K562 (cell line): ENCODE measurements at regions not wholly inside any gene's neighbourhood (a gene's known extent, or its start where the extent isn't known, plus 50 kb on each side); places are given as distances from the start of the nearest gene placed in this dataset.

Source experiments
- ATAC-seq: fragments of 200-7000 bp; cut with Tn5 transposase; 3 replicates; pipeline ENCODE4 v1.9.1; 2020; ENCODE audit warnings: moderate library complexity
- BruUV-seq: library from RNA; stranded (reverse); fragments of 400-500 nt; replicated peaks from 2 replicates; lab custom pipeline; 2021; lab: Mats Ljungman, UMichigan
- CTCF ChIA-PET: fragments of 300-600 bp; formaldehyde crosslinking; extraction: SDS; loops from one replicate; lab custom pipeline; 2021; ENCODE audit warnings: low intra/inter-chr PET ratio; lab: Yijun Ruan, JAX
- POLR2A ChIA-PET: fragments of 300-600, 350-650 bp; sonication (Branson Sonifier 250); formaldehyde crosslinking; extraction: SDS; loops from one replicate; lab custom pipeline; 2021; ENCODE audit warnings: antibody characterized with exemption, inconsistent platforms; lab: Yijun Ruan, JAX
- DNase-seq, 4 experiments: peaks; one replicate each; pipeline versions ENCODE4 v3.0.0 to v3.0.0-alpha.2; 2011 to 2018; ENCODE audit warnings: low spot score in 3 of 4, mixed read lengths in 3 of 4; ENCODE audit errors: extremely low read depth in 1 of 4
- FAIRE-seq: peaks from 2 replicates; lab custom pipeline; 2011; peaks lifted over from hg19 to GRCh38; lab: Jason Lieb, UNC
- H2AFZ ChIP-seq: 2 replicates; pipeline ENCODE4 v1.6.0; 2011; ENCODE audit warnings: low read depth, low read length, control low read depth, inconsistent platforms
- H3K27ac ChIP-seq: fragments of 200-600 bp; 3 replicates; pipeline ENCODE4 v1.8.0; 2011; ENCODE audit warnings: low read depth, mild to moderate bottlenecking, control low read depth, inconsistent platforms, low read length, moderate library complexity, mixed read lengths; ENCODE audit errors: extremely low read depth
- H3K27me3 ChIP-seq, 2 experiments: fragments of 300-600 bp in 1 of 2; 2 replicates in 1 of 2; 3 replicates in 1 of 2; pipeline versions ENCODE4 v1.6.0 to v1.8.0; 2011; ENCODE audit warnings: inconsistent platforms in 2 of 2, low read length in 2 of 2, mild to moderate bottlenecking in 1 of 2, mixed read lengths in 1 of 2, moderate library complexity in 1 of 2; ENCODE audit not compliant: control insufficient read depth in 2 of 2, insufficient read depth in 2 of 2
- H3K36me3 ChIP-seq: fragments of 300-600 bp; 3 replicates; pipeline ENCODE4 v1.8.0; 2011; ENCODE audit warnings: mild to moderate bottlenecking, low read length, inconsistent platforms; ENCODE audit not compliant: control insufficient read depth, insufficient read depth
- H3K4me1 ChIP-seq, 2 experiments: fragments of 200-600 bp in 1 of 2; replicated peaks in 1 of 2; 2 replicates in 1 of 2; 3 replicates in 1 of 2; pipeline versions ENCODE4 v1.5.1 to v1.8.0; 2011; ENCODE audit warnings: inconsistent platforms in 2 of 2, low read length in 2 of 2, mild to moderate bottlenecking in 1 of 2, mixed read lengths in 1 of 2, moderate library complexity in 1 of 2; ENCODE audit not compliant: control insufficient read depth in 2 of 2, insufficient read depth in 2 of 2
- H3K4me2 ChIP-seq: 2 replicates; pipeline ENCODE4 v1.6.1; 2011; ENCODE audit warnings: low read length, control low read depth, inconsistent platforms, mixed read lengths; ENCODE audit not compliant: insufficient read depth
- H3K4me3 ChIP-seq: fragments of 200-600 bp; sonication (generic), shearing (Covaris generic); 2 replicates; pipeline ENCODE4 v1.5.1; 2016; ENCODE audit warnings: control low read depth, inconsistent platforms
- H3K79me2 ChIP-seq: fragments of 200-600 bp; 3 replicates; pipeline ENCODE4 v1.8.0; 2011; ENCODE audit warnings: low read length, inconsistent platforms; ENCODE audit not compliant: control insufficient read depth, insufficient read depth
- H3K9ac ChIP-seq, 2 experiments: 2 replicates each; pipeline versions ENCODE4 v1.6.0 to v1.6.1; 2011; ENCODE audit warnings: low read depth in 2 of 2, low read length in 2 of 2, control low read depth in 1 of 2, inconsistent platforms in 1 of 2, mild to moderate bottlenecking in 1 of 2, mixed read lengths in 1 of 2; ENCODE audit not compliant: insufficient read depth in 1 of 2
- H3K9me1 ChIP-seq: one replicate; pipeline ENCODE4 v1.6.0; 2011; ENCODE audit warnings: inconsistent platforms, mild to moderate bottlenecking, low read length, moderate library complexity; ENCODE audit not compliant: control insufficient read depth, insufficient read depth
- H3K9me3 ChIP-seq: replicated peaks from 2 replicates; pipeline ENCODE4 v1.5.1; 2011; ENCODE audit warnings: low read depth, low read length, inconsistent platforms; ENCODE audit not compliant: control insufficient read depth, insufficient read depth
- H4K20me1 ChIP-seq: replicated peaks from 2 replicates; pipeline ENCODE4 v1.6.1; 2011; ENCODE audit warnings: low read length, inconsistent platforms, mixed read lengths; ENCODE audit not compliant: control insufficient read depth, insufficient read depth
- BHLHE40 ChIP-seq: IDR thresholded peaks from 2 replicates; pipeline ENCODE4 v1.6.1; 2011; ENCODE audit warnings: low read length, improper control_type of control experiment
- DNMT1 ChIP-seq: fragments of 450-650 bp; IDR thresholded peaks from 2 replicates; pipeline ENCODE4 v1.6.1; 2016; ENCODE audit warnings: antibody characterized with exemption, mild to moderate bottlenecking
- HMGN3 ChIP-seq: IDR thresholded peaks from 2 replicates; pipeline ENCODE4 v1.6.1; 2011; ENCODE audit warnings: borderline replicate concordance, low read depth, mild to moderate bottlenecking, mixed read lengths, low read length; ENCODE audit not compliant: insufficient read length; ENCODE audit errors: extremely low read depth
- MXI1 ChIP-seq: IDR thresholded peaks from 2 replicates; pipeline ENCODE4 v1.6.1; 2011; ENCODE audit warnings: low read depth, mild to moderate bottlenecking, improper control_type of control experiment, low read length
- NR2C2 ChIP-seq, 2 experiments: fragments of 200-800 bp in 1 of 2; sonication (Bioruptor generic) in 1 of 2; sonication (generic) in 1 of 2; formaldehyde crosslinking in 1 of 2; IDR thresholded peaks; 2 replicates each; pipeline versions ENCODE4 v1.6.1 to v1.8.0; 2016 to 2022; ENCODE audit warnings: mild to moderate bottlenecking in 1 of 2, missing compliant biosample characterization in 1 of 2, missing genetic modification characterization in 1 of 2, missing genetic modification reagents in 1 of 2
- PHTF2 ChIP-seq: fragments of 250-450 bp; sonication (Bioruptor Pico); IDR thresholded peaks from 2 replicates; pipeline ENCODE4 v1.5.0; 2021; ENCODE audit warnings: mild to moderate bottlenecking
- RHOXF2B ChIP-seq: fragments of 250-450 bp; sonication (Bioruptor Pico); conservative IDR thresholded peaks from 2 replicates; pipeline ENCODE4 v1.5.1; 2021
- TBL1XR1 ChIP-seq, 2 experiments: IDR thresholded peaks; 2 replicates each; pipeline ENCODE4 v1.6.1; 2012; ENCODE audit warnings: improper control_type of control experiment in 2 of 2, low read length in 2 of 2, mild to moderate bottlenecking in 1 of 2
- in situ Hi-C: fragments of 300-500 bp; cut with MboI; formaldehyde crosslinking; loops from 4 replicates; pipeline ENCODE4 v1.15.0; 2018; ENCODE audit warnings: inconsistent platforms, mixed read lengths
- intact Hi-C: fragments of 100-400 bp; cut with micrococcal nuclease; formaldehyde crosslinking; loops from 2 replicates; pipeline ENCODE4 v1.14.2; 2022
- TF ChIP-seq, protein P1 (sequence below): fragments of 250-450 bp; sonication (Bioruptor Pico); IDR thresholded peaks from 2 replicates; pipeline ENCODE4 v1.4.0; 2020; ENCODE audit warnings: mild to moderate bottlenecking
- TF ChIP-seq, protein P2 (sequence below): sonication (generic); formaldehyde crosslinking; IDR thresholded peaks from 2 replicates; pipeline ENCODE4 v1.8.1; 2023; ENCODE audit warnings: mild to moderate bottlenecking, missing genetic modification reagents
- TF ChIP-seq, protein P3 (sequence below): fragments of 150-350 bp; conservative IDR thresholded peaks from 2 replicates; pipeline ENCODE4 v1.6.1; 2014; ENCODE audit warnings: low read length
- TF ChIP-seq, protein P4 (sequence below), 2 experiments: IDR thresholded peaks; 2 replicates each; pipeline ENCODE4 v1.6.1; 2011; ENCODE audit warnings: borderline replicate concordance in 1 of 2, control low read depth in 1 of 2, low read depth in 1 of 2, low read length in 1 of 2, mild to moderate bottlenecking in 1 of 2, mixed read lengths in 1 of 2, moderate library complexity in 1 of 2; ENCODE audit not compliant: insufficient read depth in 1 of 2, insufficient read length in 1 of 2, poor library complexity in 1 of 2, severe bottlenecking in 1 of 2; ENCODE audit errors: extremely low read depth in 1 of 2

DNA sequence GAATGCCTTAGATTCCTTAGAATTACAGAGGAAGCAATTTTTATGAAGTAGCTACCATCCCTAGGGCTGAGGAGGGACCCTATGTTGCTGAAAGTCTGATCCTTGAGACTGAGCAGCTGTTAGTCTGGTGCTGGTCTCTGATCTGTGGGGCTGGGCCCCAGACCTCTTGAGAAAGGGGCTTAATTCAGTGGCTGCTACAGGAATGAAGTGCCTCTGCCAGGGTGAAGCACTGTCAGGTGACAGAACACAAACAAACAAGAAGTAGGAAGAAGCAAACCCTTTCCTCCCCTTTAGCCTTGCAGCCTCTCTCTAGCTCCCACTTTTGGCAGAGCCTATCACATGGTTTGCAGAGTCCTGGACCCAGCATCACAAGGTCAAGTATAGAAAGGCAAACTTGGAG is 64.0 kb upstream of the STC2 start:
- H3K79me2 ChIP-seq, result no peaks in the 10 kb centered on the region
- H3K27me3 ChIP-seq, result peaks cover 6 to 15% of the 10 kb centered on the region in 2 experiments
- in situ Hi-C loops, result no loop called here
- CTCF ChIA-PET, result no interaction called here
- no peaks in the 10 kb centered on the region for H3K9me3 ChIP-seq
- H3K27ac ChIP-seq, result no peak overlapping the region
- no peak for DNase-seq
- H3K9ac ChIP-seq, result no peak overlapping the region
- no peaks in the 10 kb centered on the region for H3K4me1 ChIP-seq
- intact Hi-C loops, result no loop called here
- POLR2A ChIA-PET, result no interaction called here
- no peaks in the 10 kb centered on the region for H3K9me1 ChIP-seq
- H2AFZ ChIP-seq, result no peak overlapping the region
- no peak overlapping the region for H3K4me2 ChIP-seq
- TF ChIP-seq PHTF2 (no peak), TBL1XR1 (IDR thresholded peaks at IDR 0.05; ENCODE audit: low read length in 2 of 2) (no peak), NR2C2 (CRISPR knock-in tag; IDR thresholded peaks at IDR 0.05) (no peak), NR2C2 (tag; IDR thresholded peaks at IDR 0.05) (no peak), DNMT1 (no peak), HMGN3 (no peak), BHLHE40 (no peak), MXI1 (no peak), RHOXF2B (CRISPR knock-in tag) (no peak)
- TF ChIP-seq, protein P1, sequence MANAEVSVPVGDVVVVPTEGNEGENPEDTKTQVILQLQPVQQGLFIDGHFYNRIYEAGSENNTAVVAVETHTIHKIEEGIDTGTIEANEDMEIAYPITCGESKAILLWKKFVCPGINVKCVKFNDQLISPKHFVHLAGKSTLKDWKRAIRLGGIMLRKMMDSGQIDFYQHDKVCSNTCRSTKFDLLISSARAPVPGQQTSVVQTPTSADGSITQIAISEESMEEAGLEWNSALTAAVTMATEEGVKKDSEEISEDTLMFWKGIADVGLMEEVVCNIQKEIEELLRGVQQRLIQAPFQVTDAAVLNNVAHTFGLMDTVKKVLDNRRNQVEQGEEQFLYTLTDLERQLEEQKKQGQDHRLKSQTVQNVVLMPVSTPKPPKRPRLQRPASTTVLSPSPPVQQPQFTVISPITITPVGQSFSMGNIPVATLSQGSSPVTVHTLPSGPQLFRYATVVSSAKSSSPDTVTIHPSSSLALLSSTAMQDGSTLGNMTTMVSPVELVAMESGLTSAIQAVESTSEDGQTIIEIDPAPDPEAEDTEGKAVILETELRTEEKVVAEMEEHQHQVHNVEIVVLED (CRISPR knock-in tag), result no peak
- TF ChIP-seq, protein P2, sequence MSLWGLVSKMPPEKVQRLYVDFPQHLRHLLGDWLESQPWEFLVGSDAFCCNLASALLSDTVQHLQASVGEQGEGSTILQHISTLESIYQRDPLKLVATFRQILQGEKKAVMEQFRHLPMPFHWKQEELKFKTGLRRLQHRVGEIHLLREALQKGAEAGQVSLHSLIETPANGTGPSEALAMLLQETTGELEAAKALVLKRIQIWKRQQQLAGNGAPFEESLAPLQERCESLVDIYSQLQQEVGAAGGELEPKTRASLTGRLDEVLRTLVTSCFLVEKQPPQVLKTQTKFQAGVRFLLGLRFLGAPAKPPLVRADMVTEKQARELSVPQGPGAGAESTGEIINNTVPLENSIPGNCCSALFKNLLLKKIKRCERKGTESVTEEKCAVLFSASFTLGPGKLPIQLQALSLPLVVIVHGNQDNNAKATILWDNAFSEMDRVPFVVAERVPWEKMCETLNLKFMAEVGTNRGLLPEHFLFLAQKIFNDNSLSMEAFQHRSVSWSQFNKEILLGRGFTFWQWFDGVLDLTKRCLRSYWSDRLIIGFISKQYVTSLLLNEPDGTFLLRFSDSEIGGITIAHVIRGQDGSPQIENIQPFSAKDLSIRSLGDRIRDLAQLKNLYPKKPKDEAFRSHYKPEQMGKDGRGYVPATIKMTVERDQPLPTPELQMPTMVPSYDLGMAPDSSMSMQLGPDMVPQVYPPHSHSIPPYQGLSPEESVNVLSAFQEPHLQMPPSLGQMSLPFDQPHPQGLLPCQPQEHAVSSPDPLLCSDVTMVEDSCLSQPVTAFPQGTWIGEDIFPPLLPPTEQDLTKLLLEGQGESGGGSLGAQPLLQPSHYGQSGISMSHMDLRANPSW (CRISPR knock-in tag), result no peak
- TF ChIP-seq, protein P3, sequence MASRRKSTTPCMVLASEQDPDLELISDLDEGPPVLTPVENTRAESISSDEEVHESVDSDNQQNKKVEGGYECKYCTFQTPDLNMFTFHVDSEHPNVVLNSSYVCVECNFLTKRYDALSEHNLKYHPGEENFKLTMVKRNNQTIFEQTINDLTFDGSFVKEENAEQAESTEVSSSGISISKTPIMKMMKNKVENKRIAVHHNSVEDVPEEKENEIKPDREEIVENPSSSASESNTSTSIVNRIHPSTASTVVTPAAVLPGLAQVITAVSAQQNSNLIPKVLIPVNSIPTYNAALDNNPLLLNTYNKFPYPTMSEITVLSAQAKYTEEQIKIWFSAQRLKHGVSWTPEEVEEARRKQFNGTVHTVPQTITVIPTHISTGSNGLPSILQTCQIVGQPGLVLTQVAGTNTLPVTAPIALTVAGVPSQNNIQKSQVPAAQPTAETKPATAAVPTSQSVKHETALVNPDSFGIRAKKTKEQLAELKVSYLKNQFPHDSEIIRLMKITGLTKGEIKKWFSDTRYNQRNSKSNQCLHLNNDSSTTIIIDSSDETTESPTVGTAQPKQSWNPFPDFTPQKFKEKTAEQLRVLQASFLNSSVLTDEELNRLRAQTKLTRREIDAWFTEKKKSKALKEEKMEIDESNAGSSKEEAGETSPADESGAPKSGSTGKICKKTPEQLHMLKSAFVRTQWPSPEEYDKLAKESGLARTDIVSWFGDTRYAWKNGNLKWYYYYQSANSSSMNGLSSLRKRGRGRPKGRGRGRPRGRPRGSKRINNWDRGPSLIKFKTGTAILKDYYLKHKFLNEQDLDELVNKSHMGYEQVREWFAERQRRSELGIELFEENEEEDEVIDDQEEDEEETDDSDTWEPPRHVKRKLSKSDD, result no peak
- TF ChIP-seq, protein P4, sequence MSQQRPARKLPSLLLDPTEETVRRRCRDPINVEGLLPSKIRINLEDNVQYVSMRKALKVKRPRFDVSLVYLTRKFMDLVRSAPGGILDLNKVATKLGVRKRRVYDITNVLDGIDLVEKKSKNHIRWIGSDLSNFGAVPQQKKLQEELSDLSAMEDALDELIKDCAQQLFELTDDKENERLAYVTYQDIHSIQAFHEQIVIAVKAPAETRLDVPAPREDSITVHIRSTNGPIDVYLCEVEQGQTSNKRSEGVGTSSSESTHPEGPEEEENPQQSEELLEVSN (IDR thresholded peaks at IDR 0.05; ENCODE audit: borderline replicate concordance in 1 of 2, extremely low read depth in 1 of 2, insufficient read depth in 1 of 2, insufficient read length in 1 of 2, low read depth in 1 of 2, low read length in 1 of 2, poor library complexity in 1 of 2, severe bottlenecking in 1 of 2), result no peak
- no peak for ATAC-seq
- H3K4me3 ChIP-seq, result no peak overlapping the region
- H3K36me3 ChIP-seq, result no peaks in the 10 kb centered on the region
- no peak for FAIRE-seq
- BruUV-seq, result no TSS peak
- no peaks in the 10 kb centered on the region for H4K20me1 ChIP-seq
